Activated CD4-positive, alpha-beta T cell treated with anti-CD3 and anti-CD28 coated beads for 36 hours (primary cell): ENCODE measurements at regions not wholly inside any gene's neighbourhood (a gene's known extent, or its start where the extent isn't known, plus 50 kb on each side); places are given as distances from the start of the nearest gene placed in this dataset.

Experiments used
- ATAC-seq: fragments of 200-7000 bp; cut with Tn5 transposase; one replicate; pipeline ENCODE4 v1.10.0; 2021; ENCODE audit warnings: mild to moderate bottlenecking, moderate library complexity
- CTCF ChIA-PET: fragments of 350-600 bp; sonication (Branson Sonifier 250); formaldehyde crosslinking; loops from one replicate; lab custom pipeline; 2021; ENCODE audit warnings: antibody characterized with exemption; lab: Charles Lee
- POLR2A ChIA-PET: fragments of 350-600 bp; sonication (Branson Sonifier 250); formaldehyde crosslinking; loops from one replicate; lab custom pipeline; 2021; ENCODE audit warnings: antibody characterized with exemption, inconsistent platforms; lab: Charles Lee
- DNase-seq: peaks from one replicate; pipeline ENCODE4 v3.0.0-alpha.2; 2020
- H3K27ac Mint-ChIP-seq: one replicate; pipeline ENCODE4 v1.8.0; 2021; ENCODE audit warnings: mixed read lengths
- H3K27me3 Mint-ChIP-seq: one replicate; pipeline ENCODE4 v1.8.0; 2021; ENCODE audit warnings: mixed read lengths
- H3K36me3 Mint-ChIP-seq: one replicate; pipeline ENCODE4 v1.8.0; 2021; ENCODE audit warnings: low read depth, mixed read lengths
- H3K4me1 Mint-ChIP-seq: one replicate; pipeline ENCODE4 v1.8.0; 2021; ENCODE audit warnings: mixed read lengths
- H3K4me3 Mint-ChIP-seq: one replicate; pipeline ENCODE4 v1.8.0; 2021; ENCODE audit warnings: mild to moderate bottlenecking, moderate library complexity, mixed read lengths
- H3K9me3 Mint-ChIP-seq: one replicate; pipeline ENCODE4 v1.8.0; 2021; ENCODE audit warnings: low read depth, mixed read lengths
- intact Hi-C, 2 experiments: fragments of 100-400 bp; cut with DNase I in 1 of 2; cut with micrococcal nuclease in 1 of 2; formaldehyde crosslinking; loops; one replicate each; pipeline versions ENCODE4 v1.14.2 to v1.15.1; 2022 to 2024; cut with DNase I, micrococcal nuclease

GRCh38 chr1:67991546-67991945, 58.9 kb downstream of the DIRAS3 start:
- ChIA-PET CTCF (no interaction called here), POLR2A (no interaction called here)
- Mint-ChIP-seq H3K4me1 (no peaks in the 10 kb centered on the region), H3K9me3 (peaks cover 6% of the 10 kb centered on the region), H3K4me3 (no peak overlapping the region), H3K27me3 (peaks cover 2% of the 10 kb centered on the region), H3K27ac (no peak overlapping the region), H3K36me3 (no peaks in the 10 kb centered on the region)
- DNase-seq (no peak), ATAC-seq (no peak)
- intact Hi-C loops: no loop called here

GRCh38 chr1:67988066-67988465, 62.4 kb downstream of the DIRAS3 start:
- H3K4me3 Mint-ChIP-seq: no peak overlapping the region
- no peaks in the 10 kb centered on the region for H3K36me3 Mint-ChIP-seq
- H3K27ac Mint-ChIP-seq: no peak overlapping the region
- DNase-seq (no peak), ATAC-seq (no peak)
- H3K27me3 Mint-ChIP-seq: peaks cover 2% of the 10 kb centered on the region
- H3K4me1 Mint-ChIP-seq: no peaks in the 10 kb centered on the region
- H3K9me3 Mint-ChIP-seq: peaks cover 2% of the 10 kb centered on the region
- intact Hi-C loops: no loop called here
- ChIA-PET CTCF (no interaction called here), POLR2A (no interaction called here)

GRCh38 chr1:67987046-67987799, 63.2 kb downstream of the DIRAS3 start:
- no peaks in the 10 kb centered on the region for H3K9me3 Mint-ChIP-seq
- intact Hi-C loops: no loop called here
- no peak overlapping the region for H3K4me3 Mint-ChIP-seq
- H3K4me1 Mint-ChIP-seq: no peaks in the 10 kb centered on the region
- H3K36me3 Mint-ChIP-seq: no peaks in the 10 kb centered on the region
- H3K27ac Mint-ChIP-seq: no peak overlapping the region
- peaks cover 2% of the 10 kb centered on the region for H3K27me3 Mint-ChIP-seq
- ChIA-PET CTCF (no interaction called here), POLR2A (no interaction called here)
- no peak for DNase-seq
- no peak for ATAC-seq

- Mint-ChIP-seq H3K27ac (no peak overlapping the region), H3K9me3 (no peaks in the 10 kb centered on the region), H3K4me1 (no peaks in the 10 kb centered on the region), H3K36me3 (no peaks in the 10 kb centered on the region), H3K4me3 (no peak overlapping the region), H3K27me3 (peaks cover 2% of the 10 kb centered on the region)
- DNase-seq (no peak), ATAC-seq (no peak)
- CTCF ChIA-PET: no interaction called here
- intact Hi-C loops: no loop called here
- POLR2A ChIA-PET: no interaction called here
Measured at GRCh38 chr1:67983867-67984266, 66.6 kb downstream of the DIRAS3 start.

- ATAC-seq (no peak), DNase-seq (no peak)
- ChIA-PET CTCF (interaction anchor here (0.7 kb wide), 1 partner anchor 136 kb away, joined by 3 read pairs; no protein-coding TSS in a partner anchor), POLR2A (no interaction called here)
- no peak overlapping the region for H3K27ac Mint-ChIP-seq
- H3K36me3 Mint-ChIP-seq: no peaks in the 10 kb centered on the region
- H3K4me3 Mint-ChIP-seq: no peak overlapping the region
- intact Hi-C loops: no loop called here
- H3K4me1 Mint-ChIP-seq: no peaks in the 10 kb centered on the region
- no peaks in the 10 kb centered on the region for H3K27me3 Mint-ChIP-seq
- H3K9me3 Mint-ChIP-seq: no peaks in the 10 kb centered on the region
Measured at GRCh38 chr1:67980028-67980427, 70.4 kb downstream of the DIRAS3 start.

- no peak for ATAC-seq
- Mint-ChIP-seq H3K9me3 (no peaks in the 10 kb centered on the region), H3K4me1 (no peaks in the 10 kb centered on the region), H3K27ac (no peak overlapping the region), H3K36me3 (no peaks in the 10 kb centered on the region), H3K4me3 (no peak overlapping the region), H3K27me3 (no peaks in the 10 kb centered on the region)
- intact Hi-C loops: no loop called here
- ChIA-PET POLR2A (no interaction called here), CTCF (interaction anchor here (0.7 kb wide), 1 partner anchor 136 kb away, joined by 3 read pairs; no protein-coding TSS in a partner anchor)
- no peak for DNase-seq
Measured at GRCh38 chr1:67979532-67979931, 70.9 kb downstream of the DIRAS3 start.

- H3K27ac Mint-ChIP-seq: no peak overlapping the region
- H3K36me3 Mint-ChIP-seq: no peaks in the 10 kb centered on the region
- intact Hi-C loops: no loop called here
- no peaks in the 10 kb centered on the region for H3K9me3 Mint-ChIP-seq
- no peaks in the 10 kb centered on the region for H3K27me3 Mint-ChIP-seq
- DNase-seq: no peak
- POLR2A ChIA-PET: no interaction called here
- CTCF ChIA-PET: no interaction called here
- no peak overlapping the region for H3K4me3 Mint-ChIP-seq
- no peaks in the 10 kb centered on the region for H3K4me1 Mint-ChIP-seq
- ATAC-seq: no peak
Measured at GRCh38 chr1:67978890-67979516, 71.4 kb downstream of the DIRAS3 start.

- intact Hi-C loops: no loop called here
- ChIA-PET POLR2A (no interaction called here), CTCF (interaction anchor here (0.6 to 1.5 kb wide), 2 partner anchors 127 to 144 kb away, joined by 4 read pairs; no protein-coding TSS in a partner anchor)
- Mint-ChIP-seq H3K27me3 (no peaks in the 10 kb centered on the region), H3K36me3 (no peaks in the 10 kb centered on the region), H3K4me3 (no peak overlapping the region), H3K9me3 (no peaks in the 10 kb centered on the region), H3K27ac (no peak overlapping the region), H3K4me1 (no peaks in the 10 kb centered on the region)
- ATAC-seq (no peak), DNase-seq (no peak)
Measured at GRCh38 chr1:67977756-67978155, 72.7 kb downstream of the DIRAS3 start.

GRCh38 chr1:67973051-67973450, 77.4 kb downstream of the DIRAS3 start:
- ATAC-seq: no peak
- Mint-ChIP-seq H3K9me3 (peaks cover 5% of the 10 kb centered on the region), H3K36me3 (no peaks in the 10 kb centered on the region), H3K27me3 (no peaks in the 10 kb centered on the region), H3K4me1 (no peaks in the 10 kb centered on the region), H3K4me3 (no peak overlapping the region), H3K27ac (no peak overlapping the region)
- intact Hi-C loops: no loop called here
- DNase-seq: no peak
- POLR2A ChIA-PET: no interaction called here
- CTCF ChIA-PET: no interaction called here

- Mint-ChIP-seq H3K4me1 (no peaks in the 10 kb centered on the region), H3K27me3 (no peaks in the 10 kb centered on the region), H3K9me3 (peaks cover 5% of the 10 kb centered on the region), H3K27ac (no peak overlapping the region), H3K4me3 (no peak overlapping the region), H3K36me3 (no peaks in the 10 kb centered on the region)
- ChIA-PET CTCF (no interaction called here), POLR2A (no interaction called here)
- DNase-seq (no peak), ATAC-seq (no peak)
- intact Hi-C loops: no loop called here
Measured at GRCh38 chr1:67970088-67970487, 80.3 kb downstream of the DIRAS3 start.

GRCh38 chr1:67969446-67969845, 81.0 kb downstream of the DIRAS3 start:
- CTCF ChIA-PET: no interaction called here
- Mint-ChIP-seq H3K27me3 (no peaks in the 10 kb centered on the region), H3K36me3 (no peaks in the 10 kb centered on the region), H3K27ac (no peak overlapping the region), H3K9me3 (peaks cover 7% of the 10 kb centered on the region), H3K4me3 (no peak overlapping the region), H3K4me1 (no peaks in the 10 kb centered on the region)
- DNase-seq: no peak
- intact Hi-C loops: no loop called here
- ATAC-seq: no peak
- POLR2A ChIA-PET: no interaction called here

- no peaks in the 10 kb centered on the region for H3K27me3 Mint-ChIP-seq
- H3K4me1 Mint-ChIP-seq: no peaks in the 10 kb centered on the region
- intact Hi-C loops: no loop called here
- H3K36me3 Mint-ChIP-seq: no peaks in the 10 kb centered on the region
- ATAC-seq (no peak), DNase-seq (no peak)
- H3K9me3 Mint-ChIP-seq: peaks cover 21% of the 10 kb centered on the region
- ChIA-PET POLR2A (no interaction called here), CTCF (no interaction called here)
- no peak overlapping the region for H3K4me3 Mint-ChIP-seq
- H3K27ac Mint-ChIP-seq: no peak overlapping the region
Measured at GRCh38 chr1:67966666-67967009, 83.8 kb downstream of the DIRAS3 start.
